K562 (cell line): ENCODE measurements at regions not wholly inside any gene's neighbourhood (a gene's known extent, or its start where the extent isn't known, plus 50 kb on each side); places are given as distances from the start of the nearest gene placed in this dataset.

Experiments
- BCLAF1 ChIP-seq, 2 experiments: fragments of 450-650 bp in 1 of 2; IDR thresholded peaks; 2 replicates each; pipeline ENCODE4 v1.6.1; 2011 to 2017; ENCODE audit warnings: low read depth in 2 of 2, antibody characterized with exemption in 1 of 2, borderline replicate concordance in 1 of 2, low read length in 1 of 2, mild to moderate bottlenecking in 1 of 2, mixed read lengths in 1 of 2; ENCODE audit not compliant: control insufficient read depth in 1 of 2
- CREB3 ChIP-seq: fragments of 450-650 bp; conservative IDR thresholded peaks from 2 replicates; pipeline ENCODE4 v1.6.1; 2016; ENCODE audit warnings: missing genetic modification characterization, low read depth, mild to moderate bottlenecking, missing compliant biosample characterization, moderate library complexity
- IRF1 ChIP-seq: sonication (generic); formaldehyde crosslinking; IDR thresholded peaks from 2 replicates; pipeline ENCODE4 v1.8.0; 2022; ENCODE audit warnings: missing genetic modification reagents, mild to moderate bottlenecking, borderline replicate concordance
- PCBP1 ChIP-seq: fragments of 200-400 bp; formaldehyde crosslinking; IDR thresholded peaks from 2 replicates; pipeline ENCODE4 v1.6.1; 2018; ENCODE audit warnings: mild to moderate bottlenecking, low read depth, low read length; ENCODE audit not compliant: poor library complexity, severe bottlenecking
- PREB ChIP-seq: sonication (generic); formaldehyde crosslinking; IDR thresholded peaks from 2 replicates; pipeline ENCODE4 v1.8.1; 2023; ENCODE audit warnings: mild to moderate bottlenecking, missing genetic modification reagents
- REST ChIP-seq, 2 experiments: fragments of 450-650 bp; formaldehyde crosslinking in 1 of 2; IDR thresholded peaks; 2 replicates each; pipeline versions ENCODE4 v1.4.0 to v1.6.1; 2014 to 2020; ENCODE audit warnings: mild to moderate bottlenecking in 2 of 2, borderline replicate concordance in 1 of 2, low read depth in 1 of 2
- U2AF2 ChIP-seq: fragments of 200-400 bp; formaldehyde crosslinking; optimal IDR thresholded peaks from 2 replicates; pipeline ENCODE3; 2017; ENCODE audit warnings: low read depth, mild to moderate bottlenecking, low read length
- ZKSCAN1 ChIP-seq: fragments of 150-350 bp; IDR thresholded peaks from 2 replicates; pipeline ENCODE4 v1.6.1; 2016; ENCODE audit warnings: low read depth, low read length
- ZNF57 ChIP-seq: fragments of 450-650 bp; formaldehyde crosslinking; IDR thresholded peaks from 2 replicates; pipeline ENCODE4 v1.4.0; 2020; ENCODE audit warnings: mild to moderate bottlenecking, moderate library complexity

- peak; percentile 96 for TF ChIP-seq REST (IDR thresholded peaks at IDR 0.05; ENCODE audit: borderline replicate concordance)
- peak; percentile 86 for TF ChIP-seq REST (CRISPR knock-in tag; IDR thresholded peaks at IDR 0.05; ENCODE audit: low read depth)
- peak; percentile 95 for TF ChIP-seq CREB3
- TF ChIP-seq BCLAF1 (IDR thresholded peaks at IDR 0.05; ENCODE audit: borderline replicate concordance in 1 of 2, control insufficient read depth in 1 of 2, low read depth in 2 of 2, low read length in 1 of 2): no peak
- TF ChIP-seq ZNF57 (CRISPR knock-in tag): no peak
- TF ChIP-seq ZKSCAN1: no peak
- 0 out of 2 replicates have a peak, but pooled peaks have one; percentile 47 for TF ChIP-seq IRF1 (CRISPR knock-in tag)
- 0 out of 2 replicates have a peak, but pooled peaks have one; percentile 21 for TF ChIP-seq PREB (CRISPR knock-in tag)
- no peak for TF ChIP-seq U2AF2
- TF ChIP-seq PCBP1: no peak
Measured at GRCh38 chr22:22168190-22168940, 76.2 kb upstream of the VPREB1 start (continued).
